ENCODE measurements at regions not wholly inside any gene's neighbourhood (a gene's known extent, or its start where the extent isn't known, plus 50 kb on each side); places are given as distances from the start of the nearest gene placed in this dataset.
"Not testable (repeated sequence)": the region's sequence is repeated elsewhere in the genome, so short reads cannot be mapped to it uniquely, and the experiment has no call there.

GRCh38 chrX:139388254-139388653 lies 142.3 kb upstream of the F9 start:
- no peak overlapping the region for H3K4me3 ChIP-seq (ENCODE audit: low read depth, low read length)
- no peak for DNase-seq (ENCODE audit: low read depth)
- TF ChIP-seq, protein P1, sequence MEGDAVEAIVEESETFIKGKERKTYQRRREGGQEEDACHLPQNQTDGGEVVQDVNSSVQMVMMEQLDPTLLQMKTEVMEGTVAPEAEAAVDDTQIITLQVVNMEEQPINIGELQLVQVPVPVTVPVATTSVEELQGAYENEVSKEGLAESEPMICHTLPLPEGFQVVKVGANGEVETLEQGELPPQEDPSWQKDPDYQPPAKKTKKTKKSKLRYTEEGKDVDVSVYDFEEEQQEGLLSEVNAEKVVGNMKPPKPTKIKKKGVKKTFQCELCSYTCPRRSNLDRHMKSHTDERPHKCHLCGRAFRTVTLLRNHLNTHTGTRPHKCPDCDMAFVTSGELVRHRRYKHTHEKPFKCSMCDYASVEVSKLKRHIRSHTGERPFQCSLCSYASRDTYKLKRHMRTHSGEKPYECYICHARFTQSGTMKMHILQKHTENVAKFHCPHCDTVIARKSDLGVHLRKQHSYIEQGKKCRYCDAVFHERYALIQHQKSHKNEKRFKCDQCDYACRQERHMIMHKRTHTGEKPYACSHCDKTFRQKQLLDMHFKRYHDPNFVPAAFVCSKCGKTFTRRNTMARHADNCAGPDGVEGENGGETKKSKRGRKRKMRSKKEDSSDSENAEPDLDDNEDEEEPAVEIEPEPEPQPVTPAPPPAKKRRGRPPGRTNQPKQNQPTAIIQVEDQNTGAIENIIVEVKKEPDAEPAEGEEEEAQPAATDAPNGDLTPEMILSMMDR (IDR thresholded peaks at IDR 0.05; ENCODE audit: control insufficient read depth, extremely low read depth, insufficient read depth): no peak

- no peak for DNase-seq (ENCODE audit: low read depth)
- H3K4me3 ChIP-seq (ENCODE audit: low read depth, low read length): no peak overlapping the region
- TF ChIP-seq, protein P1 (IDR thresholded peaks at IDR 0.05; ENCODE audit: control insufficient read depth, extremely low read depth, insufficient read depth): no peak
Observed at GRCh38 chrX:139382529-139382928, 148.0 kb upstream of the F9 start.

GRCh38 chrX:139376547-139376946 lies 154.0 kb upstream of the F9 start:
- DNase-seq (ENCODE audit: low read depth); H3K4me3 ChIP-seq (ENCODE audit: low read depth, low read length): not testable (repeated sequence)

DNA sequence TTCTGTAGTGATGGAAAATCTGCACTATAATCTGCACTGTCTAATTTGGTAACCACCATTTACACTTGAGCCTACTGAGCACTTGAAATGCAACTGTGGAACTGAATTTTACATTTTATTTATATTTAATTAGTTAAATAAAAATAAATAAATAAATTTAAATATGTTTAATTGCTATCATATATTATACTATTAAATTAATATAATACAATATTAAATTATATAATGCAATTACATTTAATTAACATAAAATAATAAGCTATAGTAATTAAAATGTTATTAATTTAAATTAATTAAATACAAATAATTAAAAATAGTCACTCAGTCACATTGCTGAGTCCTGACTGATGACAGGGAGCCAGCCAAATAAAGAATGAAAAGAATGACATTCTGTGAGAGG lies 170.2 kb upstream of the F9 start:
- no peak for DNase-seq (ENCODE audit: low read depth)
- H3K4me3 ChIP-seq (ENCODE audit: low read depth, low read length): no peak overlapping the region
- TF ChIP-seq, protein P1 (IDR thresholded peaks at IDR 0.05; ENCODE audit: control insufficient read depth, extremely low read depth, insufficient read depth): no peak

- H3K4me3 ChIP-seq (ENCODE audit: low read depth, low read length); DNase-seq (ENCODE audit: low read depth): not testable (repeated sequence)
Observed at GRCh38 chrX:139342594-139342991, 187.9 kb upstream of the F9 start.

GRCh38 chrX:139341855-139342593 lies 188.5 kb upstream of the F9 start:
- not testable (repeated sequence) for H3K4me3 ChIP-seq (ENCODE audit: low read depth, low read length); DNase-seq (ENCODE audit: low read depth)

DNA sequence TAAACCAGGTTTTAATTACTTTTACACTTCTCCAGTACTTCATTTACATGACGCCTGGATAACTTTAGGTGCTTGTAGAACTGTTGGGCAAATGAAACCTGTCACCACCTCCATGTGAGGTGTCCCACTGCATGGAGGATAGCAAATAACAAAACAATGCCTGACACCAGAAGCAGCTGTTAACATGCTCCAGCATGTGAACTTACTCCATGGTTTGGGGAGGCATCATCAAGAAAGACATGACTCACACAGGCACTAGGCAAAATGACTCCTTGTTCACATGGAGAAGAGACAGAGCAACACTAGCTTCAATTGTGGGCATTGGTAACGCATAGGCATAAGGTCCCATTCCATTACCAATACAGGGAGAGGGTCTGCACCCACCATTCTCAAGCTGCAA lies 198.1 kb upstream of the F9 start:
- DNase-seq (ENCODE audit: low read depth): no peak
- TF ChIP-seq, protein P1 (IDR thresholded peaks at IDR 0.05; ENCODE audit: control insufficient read depth, extremely low read depth, insufficient read depth): no peak
- no peak overlapping the region for H3K4me3 ChIP-seq (ENCODE audit: low read depth, low read length)

DNA sequence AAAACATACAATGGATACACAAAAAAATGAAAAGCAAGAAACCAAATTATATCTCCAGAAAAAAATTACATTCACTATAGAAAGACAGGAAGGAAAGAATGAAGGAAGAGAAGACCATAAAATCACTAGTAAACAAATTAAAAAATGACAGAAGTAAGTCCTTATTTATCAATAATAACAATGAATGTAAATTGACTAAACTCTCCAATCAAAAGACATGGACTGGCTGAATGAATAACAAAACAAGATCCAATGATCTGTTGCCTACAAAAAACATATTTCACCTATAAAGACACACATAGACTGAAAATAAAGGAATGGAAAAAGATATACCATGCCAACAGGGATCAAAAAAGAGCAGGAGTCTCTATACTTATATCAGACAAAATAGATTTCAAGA lies 203.2 kb upstream of the F9 start:
- DNase-seq (ENCODE audit: low read depth): no peak
- no peak overlapping the region for H3K4me3 ChIP-seq (ENCODE audit: low read depth, low read length)
- TF ChIP-seq, protein P1 (IDR thresholded peaks at IDR 0.05; ENCODE audit: control insufficient read depth, extremely low read depth, insufficient read depth): no peak

All from LNCaP clone FGC (cell line).